PC-3 (cell line): ENCODE measurements at regions not wholly inside any gene's neighbourhood (a gene's known extent, or its start where the extent isn't known, plus 50 kb on each side); places are given as distances from the start of the nearest gene placed in this dataset.

ENCODE experiments used
- EZH2phosphoT487 ChIP-seq: fragments of 300-600 bp; sonication (generic); IDR thresholded peaks from 2 replicates; pipeline ENCODE4 v1.6.1; 2018; ENCODE audit warnings: mild to moderate bottlenecking, antibody characterized with exemption, low read length, borderline replicate concordance
- TF ChIP-seq, protein P1 (sequence below): fragments of 300-600 bp; sonication (generic); conservative IDR thresholded peaks from 2 replicates; pipeline ENCODE4 v1.5.1; 2017; ENCODE audit warnings: antibody characterized with exemption, low read depth, mild to moderate bottlenecking, low read length

DNA sequence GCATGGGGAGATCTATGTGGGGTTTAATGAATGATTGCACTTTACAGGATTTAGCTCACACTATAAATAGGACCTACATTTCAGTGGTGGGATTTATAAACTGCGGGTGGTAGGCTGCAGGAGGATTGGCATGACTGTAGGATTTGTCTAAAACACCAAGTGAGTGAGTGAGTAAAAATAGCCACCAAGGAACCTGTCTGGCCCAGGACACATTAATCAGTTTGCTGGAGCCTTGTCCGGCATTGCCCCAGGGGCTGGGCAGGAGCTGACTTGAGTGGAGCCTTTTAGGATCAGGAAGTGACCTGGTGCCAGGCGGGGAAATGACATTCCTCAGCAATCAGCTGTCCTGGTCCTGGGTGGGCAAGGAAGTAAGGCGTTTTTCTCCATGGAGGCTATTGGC lies 193.9 kb upstream of the ADRA1D start:
- TF ChIP-seq, protein P1, sequence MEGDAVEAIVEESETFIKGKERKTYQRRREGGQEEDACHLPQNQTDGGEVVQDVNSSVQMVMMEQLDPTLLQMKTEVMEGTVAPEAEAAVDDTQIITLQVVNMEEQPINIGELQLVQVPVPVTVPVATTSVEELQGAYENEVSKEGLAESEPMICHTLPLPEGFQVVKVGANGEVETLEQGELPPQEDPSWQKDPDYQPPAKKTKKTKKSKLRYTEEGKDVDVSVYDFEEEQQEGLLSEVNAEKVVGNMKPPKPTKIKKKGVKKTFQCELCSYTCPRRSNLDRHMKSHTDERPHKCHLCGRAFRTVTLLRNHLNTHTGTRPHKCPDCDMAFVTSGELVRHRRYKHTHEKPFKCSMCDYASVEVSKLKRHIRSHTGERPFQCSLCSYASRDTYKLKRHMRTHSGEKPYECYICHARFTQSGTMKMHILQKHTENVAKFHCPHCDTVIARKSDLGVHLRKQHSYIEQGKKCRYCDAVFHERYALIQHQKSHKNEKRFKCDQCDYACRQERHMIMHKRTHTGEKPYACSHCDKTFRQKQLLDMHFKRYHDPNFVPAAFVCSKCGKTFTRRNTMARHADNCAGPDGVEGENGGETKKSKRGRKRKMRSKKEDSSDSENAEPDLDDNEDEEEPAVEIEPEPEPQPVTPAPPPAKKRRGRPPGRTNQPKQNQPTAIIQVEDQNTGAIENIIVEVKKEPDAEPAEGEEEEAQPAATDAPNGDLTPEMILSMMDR: no peak
- no peak for TF ChIP-seq EZH2phosphoT487
